ENCODE measurements at regions not wholly inside any gene's neighbourhood (a gene's known extent, or its start where the extent isn't known, plus 50 kb on each side); places are given as distances from the start of the nearest gene placed in this dataset.

DNA sequence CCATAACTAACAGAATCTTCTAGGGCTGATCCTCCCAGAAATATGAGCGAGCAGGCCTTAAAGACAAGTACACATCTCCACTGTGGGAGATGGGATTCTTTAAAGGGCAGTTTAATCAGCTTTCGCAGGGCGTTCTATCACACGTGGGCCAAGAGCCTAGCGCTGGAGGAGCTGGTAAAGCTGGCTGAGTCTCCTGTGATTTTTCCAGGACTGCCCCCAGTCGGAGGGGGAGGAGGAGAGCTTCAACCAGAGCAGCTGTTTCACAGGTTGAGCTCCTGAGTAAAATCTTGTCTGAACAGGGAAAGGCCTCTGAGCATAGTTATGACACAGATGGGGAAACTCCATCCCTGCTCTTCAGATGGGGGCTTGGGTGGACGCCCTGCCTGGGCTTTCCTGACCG lies 87.0 kb downstream of the ZNF365 start:
- Histone ChIP-seq H2BK12ac (ENCODE audit: insufficient read length, low read depth, low read length) (no peak overlapping the region), H3K9me3 (ENCODE audit: control insufficient read depth, low read depth, low read length) (peaks cover 5% of the 10 kb centered on the region), H3T11ph (ENCODE audit: low read length) (no peak overlapping the region), H2AFZ (ENCODE audit: low read length) (no peak overlapping the region), H3K79me2 (ENCODE audit: insufficient read depth, low read length) (no peaks in the 10 kb centered on the region), H3K23ac (ENCODE audit: insufficient read length, low read depth, low read length) (no peak overlapping the region), H2BK120ac (ENCODE audit: low read depth, low read length, poor library complexity, severe bottlenecking) (no peak overlapping the region), H3K18ac (ENCODE audit: insufficient read length, low read depth, low read length) (no peak overlapping the region), H2BK5ac (ENCODE audit: insufficient read length, low read length) (no peak overlapping the region), H4K8ac (replicated peaks; ENCODE audit: insufficient read length, low read depth, low read length) (no peak overlapping the region), H2BK20ac (ENCODE audit: low read depth, low read length, poor library complexity, severe bottlenecking) (no peak overlapping the region), H4K20me1 (ENCODE audit: control insufficient read depth, insufficient read depth, insufficient read length) (no peaks in the 10 kb centered on the region), H3K56ac (ENCODE audit: insufficient read length, low read depth, low read length) (no peak overlapping the region), H4K91ac (ENCODE audit: insufficient read length, low read depth, low read length) (no peak overlapping the region), H2AK5ac (ENCODE audit: insufficient read length, low read length) (no peak overlapping the region), H3K4me2 (ENCODE audit: insufficient read depth, insufficient read length, low read length) (no peak overlapping the region), H3K79me1 (ENCODE audit: insufficient read depth, low read depth, low read length, poor library complexity, severe bottlenecking) (no peaks in the 10 kb centered on the region), H2BK15ac (ENCODE audit: low read depth, low read length) (no peak overlapping the region), H3K27ac (ENCODE audit: insufficient read length, low read depth, low read length) (no peak overlapping the region), H3K9ac (ENCODE audit: extremely low read depth, insufficient read length, low read length) (no peak overlapping the region), H3K4ac (ENCODE audit: low read depth, low read length) (no peak overlapping the region), H3K4me1 (ENCODE audit: insufficient read depth, low read length) (no peaks in the 10 kb centered on the region), H4K5ac (ENCODE audit: insufficient read length, low read depth, low read length) (no peak overlapping the region), H3K14ac (ENCODE audit: insufficient read depth, low read length) (no peak overlapping the region), H3K27me3 (ENCODE audit: insufficient read depth, low read length) (no peaks in the 10 kb centered on the region), H3K23me2 (ENCODE audit: insufficient read length, low read depth, low read length, poor library complexity, severe bottlenecking) (no peaks in the 10 kb centered on the region)
- TF ChIP-seq, protein P1, sequence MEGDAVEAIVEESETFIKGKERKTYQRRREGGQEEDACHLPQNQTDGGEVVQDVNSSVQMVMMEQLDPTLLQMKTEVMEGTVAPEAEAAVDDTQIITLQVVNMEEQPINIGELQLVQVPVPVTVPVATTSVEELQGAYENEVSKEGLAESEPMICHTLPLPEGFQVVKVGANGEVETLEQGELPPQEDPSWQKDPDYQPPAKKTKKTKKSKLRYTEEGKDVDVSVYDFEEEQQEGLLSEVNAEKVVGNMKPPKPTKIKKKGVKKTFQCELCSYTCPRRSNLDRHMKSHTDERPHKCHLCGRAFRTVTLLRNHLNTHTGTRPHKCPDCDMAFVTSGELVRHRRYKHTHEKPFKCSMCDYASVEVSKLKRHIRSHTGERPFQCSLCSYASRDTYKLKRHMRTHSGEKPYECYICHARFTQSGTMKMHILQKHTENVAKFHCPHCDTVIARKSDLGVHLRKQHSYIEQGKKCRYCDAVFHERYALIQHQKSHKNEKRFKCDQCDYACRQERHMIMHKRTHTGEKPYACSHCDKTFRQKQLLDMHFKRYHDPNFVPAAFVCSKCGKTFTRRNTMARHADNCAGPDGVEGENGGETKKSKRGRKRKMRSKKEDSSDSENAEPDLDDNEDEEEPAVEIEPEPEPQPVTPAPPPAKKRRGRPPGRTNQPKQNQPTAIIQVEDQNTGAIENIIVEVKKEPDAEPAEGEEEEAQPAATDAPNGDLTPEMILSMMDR (conservative IDR thresholded peaks at IDR 0.05): no peak
- H3K27ac Mint-ChIP-seq: no peak overlapping the region; a peak in 1 of 7 replicates
- H3K9me3 Mint-ChIP-seq: no peaks in the 10 kb centered on the region; a peak in 2 of 5 replicates
- no peak for DNase-seq
- no peak overlapping the region for H3K4me3 Mint-ChIP-seq
- H3K27me3 Mint-ChIP-seq (ENCODE audit: low read depth): peaks cover 3% of the 10 kb centered on the region; the same call in 1 of the 2 replicates
- peaks cover 0 to 4% of the 10 kb centered on the region in 2 experiments; a peak in 1 of 4 replicates for H3K4me1 Mint-ChIP-seq
- no CpG with 5 or more reads among the region's 8 CpGs for WGBS (ENCODE audit: extremely low coverage, insufficient read length, low lambda C conversion rate)
- no peaks in the 10 kb centered on the region; a peak in 1 of 7 replicates for H3K36me3 Mint-ChIP-seq (ENCODE audit: insufficient read depth in 1 of 3, low read depth in 3 of 3)

All from H9 (cell line).